ENCODE measurements at regions not wholly inside any gene's neighbourhood (a gene's known extent, or its start where the extent isn't known, plus 50 kb on each side); places are given as distances from the start of the nearest gene placed in this dataset.

DNA sequence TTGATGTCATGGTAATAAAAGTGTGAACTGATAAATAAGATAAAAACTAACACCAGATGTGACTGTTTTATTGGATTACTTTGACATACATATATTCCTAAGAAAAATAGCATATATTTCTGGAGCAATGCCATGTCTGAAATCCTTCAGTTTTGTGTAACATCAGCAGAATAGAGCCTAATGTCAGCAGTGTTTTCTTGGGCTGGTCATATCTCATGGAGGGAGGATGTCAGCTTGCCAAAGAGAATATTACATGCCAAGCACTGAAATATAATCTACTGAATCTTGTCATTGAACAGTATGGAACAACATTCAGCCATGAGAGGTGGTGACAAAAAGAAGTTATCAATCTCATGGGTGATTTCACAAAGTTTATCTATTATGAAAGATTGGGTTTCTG, 220.3 kb downstream of the KLHL28 start:
- Histone ChIP-seq H2AFZ (ENCODE audit: low read length) (no peak overlapping the region), H4K20me1 (ENCODE audit: control insufficient read depth, extremely low read depth, insufficient read depth, low read length) (no peaks in the 10 kb centered on the region), H3K27ac (ENCODE audit: insufficient read depth, low read length) (no peak overlapping the region), H3K27me3 (ENCODE audit: control insufficient read depth, insufficient read depth, low read length) (no peaks in the 10 kb centered on the region), H3K9me3 (ENCODE audit: control insufficient read depth, insufficient read depth, low read depth, low read length) (no peaks in the 10 kb centered on the region), H3K4me3 (replicated peaks in 1 of 4; ENCODE audit: control extremely low read depth in 1 of 4, insufficient read depth in 1 of 4, low read depth in 3 of 4, low read length in 4 of 4) (no peak overlapping the region), H3K79me2 (ENCODE audit: control insufficient read depth, insufficient read depth, low read length) (no peaks in the 10 kb centered on the region), H3K4me2 (ENCODE audit: extremely low read depth, insufficient read depth, low read length) (no peak overlapping the region), H3K9ac (ENCODE audit: insufficient read depth, low read length) (no peak overlapping the region), H3K36me3 (ENCODE audit: control insufficient read depth, insufficient read depth, low read length) (no peaks in the 10 kb centered on the region), H3K4me1 (ENCODE audit: control insufficient read depth, extremely low read depth, insufficient read depth, low read length) (no peaks in the 10 kb centered on the region)
- no peak for DNase-seq (ENCODE audit: low read depth in 2 of 2)
- TF ChIP-seq EZH2 (IDR thresholded peaks at IDR 0.05; ENCODE audit: low read length, missing control alignments) = no peak
- TF ChIP-seq, protein P1, sequence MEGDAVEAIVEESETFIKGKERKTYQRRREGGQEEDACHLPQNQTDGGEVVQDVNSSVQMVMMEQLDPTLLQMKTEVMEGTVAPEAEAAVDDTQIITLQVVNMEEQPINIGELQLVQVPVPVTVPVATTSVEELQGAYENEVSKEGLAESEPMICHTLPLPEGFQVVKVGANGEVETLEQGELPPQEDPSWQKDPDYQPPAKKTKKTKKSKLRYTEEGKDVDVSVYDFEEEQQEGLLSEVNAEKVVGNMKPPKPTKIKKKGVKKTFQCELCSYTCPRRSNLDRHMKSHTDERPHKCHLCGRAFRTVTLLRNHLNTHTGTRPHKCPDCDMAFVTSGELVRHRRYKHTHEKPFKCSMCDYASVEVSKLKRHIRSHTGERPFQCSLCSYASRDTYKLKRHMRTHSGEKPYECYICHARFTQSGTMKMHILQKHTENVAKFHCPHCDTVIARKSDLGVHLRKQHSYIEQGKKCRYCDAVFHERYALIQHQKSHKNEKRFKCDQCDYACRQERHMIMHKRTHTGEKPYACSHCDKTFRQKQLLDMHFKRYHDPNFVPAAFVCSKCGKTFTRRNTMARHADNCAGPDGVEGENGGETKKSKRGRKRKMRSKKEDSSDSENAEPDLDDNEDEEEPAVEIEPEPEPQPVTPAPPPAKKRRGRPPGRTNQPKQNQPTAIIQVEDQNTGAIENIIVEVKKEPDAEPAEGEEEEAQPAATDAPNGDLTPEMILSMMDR (conservative IDR thresholded peaks at IDR 0.05 in 1 of 2, IDR thresholded peaks at IDR 0.05 in 1 of 2; ENCODE audit: low read depth in 1 of 2, low read length in 2 of 2) = no peak

- H3K27me3 ChIP-seq (ENCODE audit: control insufficient read depth, insufficient read depth, low read length) = no peaks in the 10 kb centered on the region
- TF ChIP-seq, protein P1 (conservative IDR thresholded peaks at IDR 0.05 in 1 of 2, IDR thresholded peaks at IDR 0.05 in 1 of 2; ENCODE audit: low read depth in 1 of 2, low read length in 2 of 2) = no peak
- TF ChIP-seq EZH2 (IDR thresholded peaks at IDR 0.05; ENCODE audit: low read length, missing control alignments) = no peak
- H3K4me1 ChIP-seq (ENCODE audit: control insufficient read depth, extremely low read depth, insufficient read depth, low read length) = no peaks in the 10 kb centered on the region
- H3K9ac ChIP-seq (ENCODE audit: insufficient read depth, low read length) = no peak overlapping the region
- peak in 1 of 2 donors; percentile 31 for DNase-seq (ENCODE audit: low read depth in 2 of 2)
- no peak overlapping the region for H3K27ac ChIP-seq (ENCODE audit: insufficient read depth, low read length)
- no peak overlapping the region for H3K4me2 ChIP-seq (ENCODE audit: extremely low read depth, insufficient read depth, low read length)
- H2AFZ ChIP-seq (ENCODE audit: low read length) = no peak overlapping the region
- H3K9me3 ChIP-seq (ENCODE audit: control insufficient read depth, insufficient read depth, low read depth, low read length) = no peaks in the 10 kb centered on the region
- H3K4me3 ChIP-seq (replicated peaks in 1 of 4; ENCODE audit: control extremely low read depth in 1 of 4, insufficient read depth in 1 of 4, low read depth in 3 of 4, low read length in 4 of 4) = no peak overlapping the region
- H3K36me3 ChIP-seq (ENCODE audit: control insufficient read depth, insufficient read depth, low read length) = no peaks in the 10 kb centered on the region
- no peaks in the 10 kb centered on the region for H4K20me1 ChIP-seq (ENCODE audit: control insufficient read depth, extremely low read depth, insufficient read depth, low read length)
- no peaks in the 10 kb centered on the region for H3K79me2 ChIP-seq (ENCODE audit: control insufficient read depth, insufficient read depth, low read length)
These were observed 225.4 kb downstream of the KLHL28 start for GRCh38 chr14:44736326-44736725.

DNA sequence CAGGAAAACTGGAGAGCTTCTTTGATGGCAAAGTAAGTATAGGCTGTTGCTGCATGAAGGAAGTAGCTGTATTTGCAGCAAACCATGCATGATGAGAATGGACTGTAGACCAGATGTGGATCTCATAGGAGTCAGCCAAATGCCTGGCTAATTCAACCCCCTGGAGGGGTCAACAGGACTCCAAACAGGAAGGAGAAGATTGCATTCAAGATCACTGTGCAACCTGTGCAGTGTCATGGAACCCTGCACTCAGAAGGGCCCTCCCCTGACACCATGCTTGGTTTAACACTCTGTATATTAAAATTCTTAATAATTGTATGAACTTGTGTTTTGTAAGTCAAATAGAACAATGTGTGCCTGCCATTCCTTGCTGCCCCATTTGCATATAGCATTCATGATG, 225.1 kb upstream of the FSCB start:
- no peak overlapping the region for H3K9ac ChIP-seq (ENCODE audit: insufficient read depth, low read length)
- no peaks in the 10 kb centered on the region for H3K27me3 ChIP-seq (ENCODE audit: control insufficient read depth, insufficient read depth, low read length)
- no peaks in the 10 kb centered on the region for H3K36me3 ChIP-seq (ENCODE audit: control insufficient read depth, insufficient read depth, low read length)
- no peak for DNase-seq (ENCODE audit: low read depth in 2 of 2)
- H4K20me1 ChIP-seq (ENCODE audit: control insufficient read depth, extremely low read depth, insufficient read depth, low read length) = no peaks in the 10 kb centered on the region
- no peak overlapping the region for H3K27ac ChIP-seq (ENCODE audit: insufficient read depth, low read length)
- no peaks in the 10 kb centered on the region for H3K9me3 ChIP-seq (ENCODE audit: control insufficient read depth, insufficient read depth, low read depth, low read length)
- H3K4me1 ChIP-seq (ENCODE audit: control insufficient read depth, extremely low read depth, insufficient read depth, low read length) = no peaks in the 10 kb centered on the region
- H3K79me2 ChIP-seq (ENCODE audit: control insufficient read depth, insufficient read depth, low read length) = no peaks in the 10 kb centered on the region
- H3K4me2 ChIP-seq (ENCODE audit: extremely low read depth, insufficient read depth, low read length) = no peak overlapping the region
- no peak overlapping the region for H3K4me3 ChIP-seq (replicated peaks in 1 of 4; ENCODE audit: control extremely low read depth in 1 of 4, insufficient read depth in 1 of 4, low read depth in 3 of 4, low read length in 4 of 4)
- H2AFZ ChIP-seq (ENCODE audit: low read length) = no peak overlapping the region
- TF ChIP-seq EZH2 (IDR thresholded peaks at IDR 0.05; ENCODE audit: low read length, missing control alignments) = no peak
- TF ChIP-seq, protein P1 (conservative IDR thresholded peaks at IDR 0.05 in 1 of 2, IDR thresholded peaks at IDR 0.05 in 1 of 2; ENCODE audit: low read depth in 1 of 2, low read length in 2 of 2) = no peak

Data from fibroblast of lung (primary cell).